ENCODE measurements at regions not wholly inside any gene's neighbourhood (a gene's known extent, or its start where the extent isn't known, plus 50 kb on each side); places are given as distances from the start of the nearest gene placed in this dataset.

DNA sequence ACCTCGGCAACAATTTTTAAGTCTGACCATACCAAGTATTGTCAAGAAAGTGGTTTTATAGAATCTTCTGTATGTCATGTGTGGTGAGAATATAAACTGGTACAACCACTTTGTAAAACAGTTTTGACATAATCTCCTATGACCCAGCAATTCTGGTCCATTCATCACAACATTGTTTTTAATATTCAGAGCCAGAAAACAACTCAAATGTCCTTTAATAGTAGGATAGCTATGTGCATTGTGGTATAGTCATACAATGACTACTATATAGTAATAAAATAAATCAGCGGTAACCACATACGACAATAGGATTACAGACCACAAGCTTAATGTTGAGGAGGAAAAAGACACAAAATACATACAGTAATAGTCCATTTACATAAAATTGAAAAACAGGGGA, 175.2 kb upstream of the SPATS2L start:
- TF ChIP-seq, protein P1, sequence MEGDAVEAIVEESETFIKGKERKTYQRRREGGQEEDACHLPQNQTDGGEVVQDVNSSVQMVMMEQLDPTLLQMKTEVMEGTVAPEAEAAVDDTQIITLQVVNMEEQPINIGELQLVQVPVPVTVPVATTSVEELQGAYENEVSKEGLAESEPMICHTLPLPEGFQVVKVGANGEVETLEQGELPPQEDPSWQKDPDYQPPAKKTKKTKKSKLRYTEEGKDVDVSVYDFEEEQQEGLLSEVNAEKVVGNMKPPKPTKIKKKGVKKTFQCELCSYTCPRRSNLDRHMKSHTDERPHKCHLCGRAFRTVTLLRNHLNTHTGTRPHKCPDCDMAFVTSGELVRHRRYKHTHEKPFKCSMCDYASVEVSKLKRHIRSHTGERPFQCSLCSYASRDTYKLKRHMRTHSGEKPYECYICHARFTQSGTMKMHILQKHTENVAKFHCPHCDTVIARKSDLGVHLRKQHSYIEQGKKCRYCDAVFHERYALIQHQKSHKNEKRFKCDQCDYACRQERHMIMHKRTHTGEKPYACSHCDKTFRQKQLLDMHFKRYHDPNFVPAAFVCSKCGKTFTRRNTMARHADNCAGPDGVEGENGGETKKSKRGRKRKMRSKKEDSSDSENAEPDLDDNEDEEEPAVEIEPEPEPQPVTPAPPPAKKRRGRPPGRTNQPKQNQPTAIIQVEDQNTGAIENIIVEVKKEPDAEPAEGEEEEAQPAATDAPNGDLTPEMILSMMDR (IDR thresholded peaks at IDR 0.05), result no peak
- no peak for TF ChIP-seq POLR2A (IDR thresholded peaks at IDR 0.05)
- ATAC-seq (no peak), DNase-seq (no peak)
- intact Hi-C loops (cut with DNase I), result no loop called here
- peaks cover 0 to 36% (median 7%) of the 10 kb centered on the region in 4 donors for H3K4me1 ChIP-seq
- no peaks in the 10 kb centered on the region for H3K9me3 ChIP-seq
- no peak overlapping the region for H3K4me3 ChIP-seq
- no peak overlapping the region for H3K27ac ChIP-seq
- no peaks in the 10 kb centered on the region for H3K36me3 ChIP-seq
- H3K27me3 ChIP-seq, result no peaks in the 10 kb centered on the region
- WGBS (ENCODE audit: insufficient coverage, low coverage, low lambda C conversion rate, missing lambda C conversion rate), result 83% methylated on average over 3 of the region's 3 CpGs

DNA sequence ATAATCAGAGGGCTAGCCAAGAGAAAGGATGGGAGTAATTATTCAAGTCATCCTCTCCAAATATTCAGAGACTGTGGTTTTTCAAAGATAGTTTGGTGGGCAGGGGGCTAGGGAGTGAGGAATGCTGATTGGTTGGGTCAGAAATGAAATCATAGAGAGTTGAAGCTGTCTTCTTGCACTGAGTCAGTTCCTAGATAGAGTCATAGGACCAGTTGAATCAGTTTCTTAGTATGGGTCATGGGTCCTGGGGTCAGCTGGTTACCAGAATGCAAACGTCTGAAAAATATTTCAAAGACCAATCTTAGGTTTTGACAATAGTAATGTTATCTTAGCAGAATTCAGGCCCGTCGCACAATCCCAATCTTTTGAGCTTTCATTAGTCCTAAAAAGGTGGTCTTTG, 171.4 kb upstream of the SPATS2L start:
- ATAC-seq, result no peak
- Histone ChIP-seq H3K27ac (no peak overlapping the region), H3K4me3 (no peak overlapping the region), H3K9me3 (no peaks in the 10 kb centered on the region), H3K27me3 (no peaks in the 10 kb centered on the region), H3K36me3 (no peaks in the 10 kb centered on the region), H3K4me1 (peaks cover 0 to 15% (median 3%) of the 10 kb centered on the region in 4 donors)
- DNase-seq, result no peak
- intact Hi-C loops (cut with DNase I), result no loop called here
- WGBS (ENCODE audit: insufficient coverage, low coverage, low lambda C conversion rate, missing lambda C conversion rate), result 100% methylated on average over 2 of the region's 3 CpGs
- TF ChIP-seq, protein P1 (IDR thresholded peaks at IDR 0.05), result no peak
- no peak for TF ChIP-seq POLR2A (IDR thresholded peaks at IDR 0.05)

DNA sequence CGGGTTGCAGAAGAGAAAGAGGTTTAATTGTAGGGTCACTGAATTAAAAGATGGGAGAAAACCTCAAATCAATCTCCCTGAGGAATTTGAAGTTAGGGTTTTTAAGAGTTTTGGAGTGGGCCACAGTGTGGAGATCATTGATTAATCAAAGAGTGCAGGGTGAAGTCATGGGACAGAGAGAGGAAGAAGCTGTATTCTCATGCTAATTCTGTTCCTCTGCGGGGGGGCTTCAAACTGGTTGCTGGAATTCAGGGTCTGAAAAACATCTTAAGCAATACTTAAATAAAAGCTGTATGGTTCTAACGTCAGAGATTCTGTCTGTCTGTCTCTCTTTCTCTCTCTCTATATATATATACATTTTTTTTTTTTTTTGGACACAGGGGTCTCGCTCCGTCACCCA, 169.8 kb upstream of the SPATS2L start:
- Histone ChIP-seq H3K36me3 (no peaks in the 10 kb centered on the region), H3K9me3 (no peaks in the 10 kb centered on the region), H3K4me3 (no peak overlapping the region), H3K27me3 (no peaks in the 10 kb centered on the region), H3K27ac (no peak overlapping the region), H3K4me1 (no peaks in the 10 kb centered on the region)
- 72% methylated on average over 4 of the region's 5 CpGs for WGBS (ENCODE audit: insufficient coverage, low coverage, low lambda C conversion rate, missing lambda C conversion rate)
- intact Hi-C loops (cut with DNase I), result no loop called here
- ATAC-seq (no peak), DNase-seq (no peak)
- TF ChIP-seq POLR2A (IDR thresholded peaks at IDR 0.05), result no peak
- TF ChIP-seq, protein P1 (IDR thresholded peaks at IDR 0.05), result no peak

DNA sequence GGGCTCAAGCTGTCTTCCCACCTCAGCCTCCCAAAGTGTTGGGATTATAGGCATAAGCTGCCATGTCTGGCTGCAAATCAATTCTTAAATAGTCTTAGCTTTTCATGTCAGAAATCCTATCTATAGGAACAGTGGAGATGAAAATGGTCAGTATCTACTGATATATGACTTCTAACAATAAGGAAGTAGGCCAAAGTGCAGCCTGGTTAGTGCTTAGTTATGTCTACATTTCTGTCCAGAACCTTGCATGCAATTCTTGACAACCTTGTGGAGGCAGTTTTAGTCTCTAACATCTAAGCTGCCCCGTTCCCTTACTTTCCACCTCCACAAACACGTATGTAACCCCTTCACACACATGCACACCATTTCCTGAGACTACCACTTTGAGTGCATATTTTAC, 169.2 kb upstream of the SPATS2L start:
- ATAC-seq, result no peak

More for the DNA sequence above, 169.2 kb upstream of the SPATS2L start:
- no peaks in the 10 kb centered on the region for H3K36me3 ChIP-seq
- TF ChIP-seq, protein P1 (IDR thresholded peaks at IDR 0.05), result no peak
- TF ChIP-seq POLR2A (IDR thresholded peaks at IDR 0.05), result no peak
- WGBS (ENCODE audit: insufficient coverage, low coverage, low lambda C conversion rate, missing lambda C conversion rate), result 80% methylated on average over 2 of the region's 2 CpGs
- H3K27me3 ChIP-seq, result no peaks in the 10 kb centered on the region
- H3K9me3 ChIP-seq, result peaks cover 0 to 2% (median 0%) of the 10 kb centered on the region in 4 donors
- DNase-seq, result no peak
- intact Hi-C loops (cut with DNase I), result no loop called here
- no peak overlapping the region for H3K4me3 ChIP-seq
- H3K4me1 ChIP-seq, result no peaks in the 10 kb centered on the region
- H3K27ac ChIP-seq, result no peak overlapping the region
